ENCODE measurements at regions not wholly inside any gene's neighbourhood (a gene's known extent, or its start where the extent isn't known, plus 50 kb on each side); places are given as distances from the start of the nearest gene placed in this dataset.

- DNase-seq (ENCODE audit: insufficient read length): no peak
- FAIRE-seq: no peak
- TF ChIP-seq TAF1 (IDR thresholded peaks at IDR 0.05; ENCODE audit: borderline replicate concordance, low read depth, low read length): no peak
- no peak for TF ChIP-seq POLR2A (IDR thresholded peaks at IDR 0.05; ENCODE audit: low read depth, low read length)
- no peak for TF ChIP-seq POLR2AphosphoS5 (IDR thresholded peaks at IDR 0.05; ENCODE audit: low read depth, low read length)
Observed at GRCh38 chr10:33813871-33814270, 479.4 kb upstream of the NRP1 start.

GRCh38 chr10:33813415-33813814 is 478.9 kb upstream of the NRP1 start:
- DNase-seq (ENCODE audit: insufficient read length) (no peak), FAIRE-seq (no peak)
- TF ChIP-seq POLR2AphosphoS5 (IDR thresholded peaks at IDR 0.05; ENCODE audit: low read depth, low read length): no peak
- TF ChIP-seq POLR2A (IDR thresholded peaks at IDR 0.05; ENCODE audit: low read depth, low read length): no peak
- no peak for TF ChIP-seq TAF1 (IDR thresholded peaks at IDR 0.05; ENCODE audit: borderline replicate concordance, low read depth, low read length)

DNA sequence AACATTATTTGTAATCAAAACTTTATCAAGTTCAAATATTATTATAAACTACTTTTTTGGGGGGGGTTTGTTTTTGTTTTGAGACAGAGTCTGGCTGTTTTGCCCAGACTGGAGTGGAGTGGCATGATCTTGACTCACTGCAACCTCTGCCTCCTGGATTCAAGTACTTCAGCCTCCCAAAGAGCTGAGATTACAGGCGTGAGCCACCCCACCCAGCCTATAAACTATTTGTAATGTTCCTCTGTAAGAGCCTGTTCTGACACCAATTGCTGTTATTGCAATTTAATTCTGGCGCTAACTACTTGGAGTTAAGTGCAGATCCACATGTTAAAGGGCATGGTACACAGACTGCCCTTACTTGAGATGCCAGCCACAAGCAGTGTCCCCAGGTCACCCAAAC is 478.1 kb upstream of the NRP1 start:
- no peak for FAIRE-seq

DNA sequence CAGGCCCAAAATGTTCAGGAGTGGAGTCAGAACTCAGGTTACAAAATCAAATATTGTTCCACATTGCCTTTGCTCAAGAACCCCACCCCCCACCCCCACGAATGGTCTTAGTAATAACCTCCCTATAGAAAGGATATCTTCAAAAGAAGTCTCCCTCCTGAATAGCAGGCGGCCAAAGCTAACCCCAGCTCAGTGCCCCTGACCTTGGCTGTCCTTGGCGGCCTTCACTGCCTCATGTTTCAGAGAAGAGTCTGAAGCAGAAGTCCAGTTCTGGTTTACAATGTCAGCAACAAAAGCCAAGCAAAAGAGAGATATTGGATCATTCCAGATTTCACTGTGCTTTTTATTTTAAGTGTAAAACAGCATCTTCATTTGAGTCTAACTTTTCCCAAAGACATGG is 476.5 kb upstream of the NRP1 start:
- no peak for FAIRE-seq
- DNase-seq (ENCODE audit: insufficient read length): no peak
- TF ChIP-seq POLR2AphosphoS5 (IDR thresholded peaks at IDR 0.05; ENCODE audit: low read depth, low read length): no peak
- no peak for TF ChIP-seq TAF1 (IDR thresholded peaks at IDR 0.05; ENCODE audit: borderline replicate concordance, low read depth, low read length)
- TF ChIP-seq POLR2A (IDR thresholded peaks at IDR 0.05; ENCODE audit: low read depth, low read length): no peak

More for the DNA sequence above, 478.1 kb upstream of the NRP1 start:
- no peak for TF ChIP-seq POLR2AphosphoS5 (IDR thresholded peaks at IDR 0.05; ENCODE audit: low read depth, low read length)
- no peak for TF ChIP-seq POLR2A (IDR thresholded peaks at IDR 0.05; ENCODE audit: low read depth, low read length)
- no peak for TF ChIP-seq TAF1 (IDR thresholded peaks at IDR 0.05; ENCODE audit: borderline replicate concordance, low read depth, low read length)
- no peak for DNase-seq (ENCODE audit: insufficient read length)

GRCh38 chr10:33809732-33810131 is 475.3 kb upstream of the NRP1 start:
- DNase-seq (ENCODE audit: insufficient read length): no peak
- FAIRE-seq: no peak
- TF ChIP-seq TAF1 (IDR thresholded peaks at IDR 0.05; ENCODE audit: borderline replicate concordance, low read depth, low read length) (no peak), POLR2A (IDR thresholded peaks at IDR 0.05; ENCODE audit: low read depth, low read length) (no peak)

DNA sequence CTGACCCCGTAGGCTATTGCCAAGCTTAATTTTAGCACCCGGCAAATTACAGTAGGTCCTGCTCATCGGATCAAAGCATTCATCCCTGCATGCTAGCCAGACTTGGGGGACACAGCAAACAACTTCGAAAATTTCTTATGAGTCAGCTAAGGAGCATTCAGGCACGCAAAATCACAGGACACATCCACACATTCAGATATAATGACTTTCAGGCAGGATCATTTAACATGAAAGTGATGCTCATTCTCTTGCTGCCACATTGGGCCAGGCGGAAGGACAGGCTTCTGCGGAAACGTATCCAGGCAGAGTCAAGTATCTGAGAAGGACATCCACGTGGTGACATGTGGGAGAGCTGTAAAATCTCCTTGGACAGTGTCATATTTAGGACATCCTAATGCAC is 474.0 kb upstream of the NRP1 start:
- no peak for FAIRE-seq
- DNase-seq (ENCODE audit: insufficient read length): no peak
- TF ChIP-seq TAF1 (IDR thresholded peaks at IDR 0.05; ENCODE audit: borderline replicate concordance, low read depth, low read length): no peak
- TF ChIP-seq POLR2A (IDR thresholded peaks at IDR 0.05; ENCODE audit: low read depth, low read length): no peak
- TF ChIP-seq POLR2AphosphoS5 (IDR thresholded peaks at IDR 0.05; ENCODE audit: low read depth, low read length): no peak

- TF ChIP-seq POLR2A (IDR thresholded peaks at IDR 0.05; ENCODE audit: low read depth, low read length) (no peak), POLR2AphosphoS5 (IDR thresholded peaks at IDR 0.05; ENCODE audit: low read depth, low read length) (no peak), TAF1 (IDR thresholded peaks at IDR 0.05; ENCODE audit: borderline replicate concordance, low read depth, low read length) (no peak)
- DNase-seq (ENCODE audit: insufficient read length) (no peak), FAIRE-seq (no peak)
Observed at GRCh38 chr10:33807531-33808359, 473.3 kb upstream of the NRP1 start.

DNA sequence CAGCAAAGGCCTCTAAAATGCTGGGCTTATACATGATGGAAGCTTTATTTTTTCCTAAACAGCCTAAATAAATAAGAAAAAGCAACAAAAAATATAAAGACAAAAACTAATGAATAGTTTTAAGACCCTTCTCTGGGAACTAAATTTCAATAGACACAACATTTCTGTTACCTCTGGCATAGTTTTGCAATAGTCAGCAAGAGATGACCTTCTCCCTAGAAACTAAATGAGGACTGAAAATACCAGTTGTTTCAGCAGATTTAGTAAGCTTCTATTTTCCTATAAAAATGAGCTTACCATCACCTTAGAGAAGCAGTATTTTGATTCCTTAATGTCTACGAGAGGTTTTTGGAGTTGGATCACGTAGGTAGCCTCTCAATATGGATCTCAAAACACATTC is 471.4 kb upstream of the NRP1 start:
- FAIRE-seq: no peak
- TF ChIP-seq TAF1 (IDR thresholded peaks at IDR 0.05; ENCODE audit: borderline replicate concordance, low read depth, low read length) (no peak), POLR2A (IDR thresholded peaks at IDR 0.05; ENCODE audit: low read depth, low read length) (no peak), POLR2AphosphoS5 (IDR thresholded peaks at IDR 0.05; ENCODE audit: low read depth, low read length) (no peak)
- DNase-seq (ENCODE audit: insufficient read length): no peak

DNA sequence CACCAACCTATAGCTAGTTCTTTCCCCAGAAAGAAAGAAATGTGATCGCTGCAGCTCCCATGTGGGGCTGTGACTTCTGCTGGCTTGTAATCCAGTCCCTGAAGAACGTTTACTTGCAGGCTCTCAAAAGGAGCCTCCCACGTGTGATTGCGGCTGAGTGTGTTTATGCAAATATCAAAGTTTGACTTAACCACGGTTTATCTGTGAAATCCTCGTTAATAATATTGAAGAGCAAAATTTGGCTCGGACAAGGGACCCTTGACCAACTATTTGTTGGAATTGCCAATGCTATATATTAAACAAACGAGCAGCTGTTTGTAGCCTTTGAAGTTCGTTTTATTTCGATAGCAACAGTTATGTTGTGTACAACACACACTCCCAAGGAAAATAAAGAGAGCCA is 470.1 kb upstream of the NRP1 start:
- no peak for DNase-seq (ENCODE audit: insufficient read length)
- TF ChIP-seq POLR2A (IDR thresholded peaks at IDR 0.05; ENCODE audit: low read depth, low read length) (no peak), TAF1 (IDR thresholded peaks at IDR 0.05; ENCODE audit: borderline replicate concordance, low read depth, low read length) (no peak), POLR2AphosphoS5 (IDR thresholded peaks at IDR 0.05; ENCODE audit: low read depth, low read length) (no peak)
- no peak for FAIRE-seq

- DNase-seq (ENCODE audit: insufficient read length): no peak
- no peak for FAIRE-seq
- no peak for TF ChIP-seq TAF1 (IDR thresholded peaks at IDR 0.05; ENCODE audit: borderline replicate concordance, low read depth, low read length)
- TF ChIP-seq POLR2A (IDR thresholded peaks at IDR 0.05; ENCODE audit: low read depth, low read length): no peak
Observed at GRCh38 chr10:33803248-33803647, 468.8 kb upstream of the NRP1 start.

DNA sequence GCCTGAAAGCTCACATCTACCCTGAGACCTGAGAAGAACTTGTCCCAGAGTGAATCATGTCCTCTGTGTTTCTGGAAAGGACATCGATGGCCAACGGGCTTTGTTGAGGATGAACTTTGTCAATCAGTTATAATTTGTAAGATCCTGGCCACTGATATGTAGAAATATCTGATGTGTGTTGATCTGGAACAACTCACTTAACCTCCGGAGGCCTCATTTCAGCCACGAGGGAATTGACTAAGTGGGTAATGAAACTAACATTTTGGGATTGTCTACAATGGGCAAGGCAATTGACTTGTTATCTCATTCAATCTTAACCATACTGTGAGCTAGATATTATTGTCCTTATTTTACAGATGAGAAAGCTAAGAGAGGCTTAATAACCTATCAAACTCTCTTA is 468.1 kb upstream of the NRP1 start:
- DNase-seq (ENCODE audit: insufficient read length) (no peak), FAIRE-seq (no peak)
- TF ChIP-seq TAF1 (IDR thresholded peaks at IDR 0.05; ENCODE audit: borderline replicate concordance, low read depth, low read length): no peak
- no peak for TF ChIP-seq POLR2AphosphoS5 (IDR thresholded peaks at IDR 0.05; ENCODE audit: low read depth, low read length)
- TF ChIP-seq POLR2A (IDR thresholded peaks at IDR 0.05; ENCODE audit: low read depth, low read length): no peak

DNA sequence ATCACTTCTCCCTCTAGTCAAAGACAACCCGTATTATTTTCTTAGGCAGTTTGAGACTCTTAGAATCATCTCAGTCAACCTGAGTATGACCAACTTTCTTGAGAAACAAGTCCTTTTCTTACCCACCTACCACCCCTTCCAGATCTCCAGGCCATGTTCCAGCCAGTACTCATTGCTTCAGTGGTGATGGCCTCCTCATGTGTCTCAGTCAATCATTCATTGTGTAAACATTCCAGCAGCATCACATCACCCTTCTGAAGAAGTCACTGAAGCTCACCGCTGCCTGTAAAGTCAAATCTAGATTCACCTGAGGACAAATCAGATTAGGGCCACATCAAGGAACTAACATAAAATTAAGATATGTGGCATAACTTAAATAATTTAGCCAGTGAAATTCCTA is 467.2 kb upstream of the NRP1 start:
- FAIRE-seq (peak; percentile 24), DNase-seq (ENCODE audit: insufficient read length) (no peak)
- TF ChIP-seq POLR2AphosphoS5 (IDR thresholded peaks at IDR 0.05; ENCODE audit: low read depth, low read length): no peak
- no peak for TF ChIP-seq TAF1 (IDR thresholded peaks at IDR 0.05; ENCODE audit: borderline replicate concordance, low read depth, low read length)
- no peak for TF ChIP-seq POLR2A (IDR thresholded peaks at IDR 0.05; ENCODE audit: low read depth, low read length)
